Endothelial cell of umbilical vein (primary cell): ENCODE measurements at regions not wholly inside any gene's neighbourhood (a gene's known extent, or its start where the extent isn't known, plus 50 kb on each side); places are given as distances from the start of the nearest gene placed in this dataset.

ENCODE experiments used
- BruUV-seq: library from RNA; stranded (reverse); fragments of 400-500 nt; replicated peaks from 2 replicates; lab custom pipeline; 2021; lab: Mats Ljungman, UMichigan
- CTCF ChIA-PET: fragments of 300-600, 350-600 bp; sonication (Branson Sonifier 250); formaldehyde crosslinking; loops from one replicate; lab custom pipeline; 2021; ENCODE audit warnings: antibody characterized with exemption, inconsistent platforms; lab: Charles Lee
- POLR2A ChIA-PET: fragments of 300-600, 350-600 bp; sonication (Branson Sonifier 250); formaldehyde crosslinking; loops from one replicate; lab custom pipeline; 2021; ENCODE audit warnings: antibody characterized with exemption, inconsistent platforms; lab: Charles Lee
- DNase-seq: peaks from one replicate; pipeline ENCODE4 v3.0.0-alpha.2; 2011; ENCODE audit warnings: low read depth, low spot score
- FAIRE-seq: peaks from 2 replicates; lab custom pipeline; 2011; peaks lifted over from hg19 to GRCh38; lab: Jason Lieb, UNC
- H2AFZ ChIP-seq: 2 replicates; pipeline ENCODE4 v1.6.0; 2012; ENCODE audit warnings: low read depth, low read length, control low read depth, inconsistent platforms
- H3K27ac ChIP-seq: 2 replicates; pipeline ENCODE4 v1.5.1; 2011; ENCODE audit warnings: low read depth, mild to moderate bottlenecking, control low read depth, low read length, moderate library complexity; ENCODE audit not compliant: insufficient read depth
- H3K27me3 ChIP-seq, 2 experiments: 2 replicates each; pipeline versions ENCODE4 v1.6.0 to v1.6.1; 2011; ENCODE audit warnings: low read length in 2 of 2, mixed read lengths in 1 of 2; ENCODE audit not compliant: control insufficient read depth in 2 of 2, insufficient read depth in 2 of 2
- H3K36me3 ChIP-seq, 2 experiments: 2 replicates in 1 of 2; 3 replicates in 1 of 2; pipeline ENCODE4 v1.5.1; 2011; ENCODE audit warnings: low read length in 2 of 2, mild to moderate bottlenecking in 1 of 2, moderate library complexity in 1 of 2; ENCODE audit not compliant: control insufficient read depth in 2 of 2, insufficient read depth in 2 of 2; ENCODE audit errors: extremely low read depth in 1 of 2
- H3K4me1 ChIP-seq: 3 replicates; pipeline ENCODE4 v1.5.1; 2011; ENCODE audit warnings: mild to moderate bottlenecking, low read length; ENCODE audit not compliant: control insufficient read depth, insufficient read depth; ENCODE audit errors: extremely low read depth
- H3K4me2 ChIP-seq: 2 replicates; pipeline ENCODE4 v1.6.1; 2011; ENCODE audit warnings: low read length, control low read depth, mixed read lengths; ENCODE audit not compliant: insufficient read depth
- H3K4me3 ChIP-seq, 3 experiments: fragments of 200-600 bp in 1 of 3; sonication (generic), shearing (Covaris generic) in 1 of 3; replicated peaks in 1 of 3; 2 replicates each; pipeline ENCODE4 v1.5.1; 2011 to 2016; ENCODE audit warnings: control low read depth in 3 of 3, low read length in 3 of 3, mild to moderate bottlenecking in 2 of 3, inconsistent platforms in 1 of 3, low read depth in 1 of 3, moderate library complexity in 1 of 3; ENCODE audit not compliant: insufficient read depth in 1 of 3
- H3K79me2 ChIP-seq: 2 replicates; pipeline ENCODE4 v1.6.0; 2012; ENCODE audit warnings: low read length, inconsistent platforms; ENCODE audit not compliant: control insufficient read depth, insufficient read depth
- H3K9ac ChIP-seq: replicated peaks from 2 replicates; pipeline ENCODE3; 2011; ENCODE audit warnings: low read length, control low read depth; ENCODE audit not compliant: insufficient read depth; ENCODE audit errors: extremely low read depth
- H3K9me1 ChIP-seq: replicated peaks from 3 replicates; pipeline ENCODE4 v1.6.0; 2011; ENCODE audit warnings: mild to moderate bottlenecking, low read length; ENCODE audit not compliant: control insufficient read depth, insufficient read depth; ENCODE audit errors: extremely low read depth
- H3K9me3 ChIP-seq: replicated peaks from 2 replicates; pipeline ENCODE4 v1.5.1; 2012; ENCODE audit warnings: low read length, inconsistent platforms; ENCODE audit not compliant: control insufficient read depth, insufficient read depth
- H4K20me1 ChIP-seq: replicated peaks from 2 replicates; pipeline ENCODE3; 2011; ENCODE audit warnings: mild to moderate bottlenecking, low read length; ENCODE audit not compliant: control insufficient read depth, insufficient read depth; ENCODE audit errors: extremely low read depth
- CTCF ChIP-seq, 2 donors: IDR thresholded peaks; 1 replicate in 1 of 2; 2 replicates in 1 of 2; pipeline ENCODE4 v1.5.1; 2011; ENCODE audit warnings: low read length in 2 of 2, mild to moderate bottlenecking in 2 of 2, moderate library complexity in 2 of 2, control low read depth in 1 of 2, inconsistent platforms in 1 of 2, low read depth in 1 of 2; ENCODE audit not compliant: insufficient read depth in 1 of 2; ENCODE audit errors: extremely low read depth in 1 of 2
- FOS ChIP-seq: IDR thresholded peaks from 2 replicates; pipeline ENCODE4 v1.6.1; 2011; ENCODE audit warnings: mild to moderate bottlenecking, low read length, moderate library complexity, borderline replicate concordance; ENCODE audit not compliant: insufficient read depth
- JUN ChIP-seq: IDR thresholded peaks from 2 replicates; pipeline ENCODE4 v1.6.1; 2011; ENCODE audit warnings: borderline replicate concordance, low read depth; ENCODE audit not compliant: insufficient read length, insufficient read depth
- dilution Hi-C: fragments of 300-500 bp; cut with MboI; formaldehyde crosslinking; loops from one replicate; pipeline ENCODE4 v1.15.0; 2019; ENCODE audit warnings: low sequenced_read_pairs; ENCODE audit not compliant: extremely low pct_ligation_motif_present
- intact Hi-C: fragments of 100-400 bp; cut with micrococcal nuclease; formaldehyde crosslinking; loops from one replicate; pipeline ENCODE4 v1.10.0; 2022
- TF ChIP-seq, protein P1 (sequence below): IDR thresholded peaks from 2 replicates; pipeline ENCODE4 v1.6.1; 2011; ENCODE audit not compliant: insufficient read depth, insufficient read length

DNA sequence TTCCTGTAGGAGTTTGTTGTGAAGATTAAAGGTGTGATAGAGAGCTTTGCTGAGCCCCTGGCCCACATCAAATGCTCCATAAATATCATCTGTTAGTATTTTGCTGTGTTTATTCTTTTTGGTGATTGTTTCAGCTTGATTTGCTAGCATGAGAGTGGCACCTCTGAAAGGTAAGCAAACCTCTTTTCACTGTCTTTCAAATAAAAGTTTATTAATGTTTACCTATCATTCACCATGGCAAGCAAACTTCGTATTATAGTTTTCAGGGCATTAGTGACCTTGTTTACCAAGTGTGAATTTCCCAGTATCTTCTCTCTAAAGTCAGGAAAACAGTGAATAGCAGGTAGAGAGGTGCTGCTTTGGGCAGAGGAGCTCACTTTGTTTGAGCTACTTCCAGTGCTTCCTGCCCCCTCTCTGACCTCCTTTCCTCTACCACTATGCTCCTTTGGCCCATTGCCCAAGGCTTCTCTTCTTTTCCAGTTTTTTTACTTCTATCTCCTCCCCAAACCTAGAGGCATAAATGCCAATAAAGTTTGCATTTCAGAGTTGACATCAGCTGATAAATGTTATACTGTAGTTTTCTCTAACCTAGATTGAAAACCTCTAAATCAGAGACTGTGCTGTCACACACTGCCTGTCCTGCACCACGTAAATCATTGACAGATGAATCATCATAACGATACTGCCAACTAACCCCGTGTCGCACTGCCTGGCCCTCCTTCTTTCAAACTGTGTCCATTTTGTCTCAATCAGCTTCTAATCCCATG is 569.0 kb downstream of the TUSC7 start:
- H3K9ac ChIP-seq: no peak overlapping the region
- H2AFZ ChIP-seq: peak overlapping the region; percentile 37
- TF ChIP-seq CTCF (IDR thresholded peaks at IDR 0.05; ENCODE audit: extremely low read depth in 1 of 2, insufficient read depth in 1 of 2, low read depth in 1 of 2, low read length in 2 of 2): no peak
- TF ChIP-seq JUN: peak; percentile 48
- TF ChIP-seq, protein P1, sequence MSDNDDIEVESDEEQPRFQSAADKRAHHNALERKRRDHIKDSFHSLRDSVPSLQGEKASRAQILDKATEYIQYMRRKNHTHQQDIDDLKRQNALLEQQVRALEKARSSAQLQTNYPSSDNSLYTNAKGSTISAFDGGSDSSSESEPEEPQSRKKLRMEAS: no peak
- peak; percentile 70 for TF ChIP-seq FOS
- no peaks in the 10 kb centered on the region for H4K20me1 ChIP-seq
- intact Hi-C loops (no loop called here), dilution Hi-C loops (no loop called here)
- peaks cover 3% of the 10 kb centered on the region for H3K9me1 ChIP-seq
- H3K36me3 ChIP-seq: no peaks in the 10 kb centered on the region
- no peak overlapping the region for H3K4me3 ChIP-seq
- peak; percentile 66 for FAIRE-seq
- peak overlapping the region; percentile 49 for H3K4me2 ChIP-seq
- H3K4me1 ChIP-seq: peaks cover 11% of the 10 kb centered on the region
- no peaks in the 10 kb centered on the region for H3K9me3 ChIP-seq
- CTCF ChIA-PET: interaction anchor here (0.6 to 1.8 kb wide), 5 partner anchors 17 to 120 kb away, joined by 3 to 8 read pairs (median 4); no protein-coding TSS in a partner anchor
- no peak overlapping the region for H3K27ac ChIP-seq
- no peaks in the 10 kb centered on the region for H3K27me3 ChIP-seq
- H3K79me2 ChIP-seq: no peaks in the 10 kb centered on the region
- DNase-seq: peak; percentile 69
- no TSS peak for BruUV-seq
- POLR2A ChIA-PET: interaction anchor here (0.8 kb wide), 1 partner anchor 27 kb away, joined by 3 read pairs; no protein-coding TSS in a partner anchor
